Hepatocyte (in vitro differentiated cells): ENCODE measurements at regions not wholly inside any gene's neighbourhood (a gene's known extent, or its start where the extent isn't known, plus 50 kb on each side); places are given as distances from the start of the nearest gene placed in this dataset.

Experiments used
- DNase-seq: peaks from one replicate; pipeline ENCODE4 v3.0.0-alpha.2; 2016; ENCODE audit warnings: low spot score
- H2AFZ ChIP-seq: fragments of 200-600 bp; sonication (generic); 2 replicates; pipeline ENCODE4 v1.6.0; 2016; ENCODE audit warnings: antibody characterized with exemption, mild to moderate bottlenecking
- H3K27ac ChIP-seq: fragments of 200-600 bp; sonication (generic); 2 replicates; pipeline ENCODE4 v1.5.1; 2016; ENCODE audit warnings: mild to moderate bottlenecking
- H3K27me3 ChIP-seq: fragments of 200-600 bp; sonication (generic); 2 replicates; pipeline ENCODE4 v1.6.1; 2016
- H3K36me3 ChIP-seq: fragments of 200-600 bp; sonication (generic); replicated peaks from 2 replicates; pipeline ENCODE4 v1.5.1; 2016; ENCODE audit warnings: low read depth; ENCODE audit not compliant: insufficient read depth
- H3K4me1 ChIP-seq: fragments of 200-600 bp; sonication (generic); 2 replicates; pipeline ENCODE4 v1.5.1; 2016; ENCODE audit warnings: mild to moderate bottlenecking, moderate library complexity; ENCODE audit not compliant: insufficient read depth
- H3K4me2 ChIP-seq: fragments of 200-600 bp; sonication (generic); 2 replicates; pipeline ENCODE4 v1.6.0; 2016
- H3K4me3 ChIP-seq: fragments of 200-600 bp; sonication (generic); 2 replicates; pipeline ENCODE4 v1.5.1; 2016; ENCODE audit warnings: mild to moderate bottlenecking
- H3K79me2 ChIP-seq: fragments of 200-600 bp; sonication (generic); 2 replicates; pipeline ENCODE4 v1.6.0; 2017; ENCODE audit warnings: mild to moderate bottlenecking
- H3K9me2 ChIP-seq: fragments of 200-600 bp; sonication (generic); replicated peaks from 2 replicates; pipeline ENCODE4 v1.6.0; 2017; ENCODE audit warnings: mild to moderate bottlenecking; ENCODE audit not compliant: insufficient read depth
- H3K9me3 ChIP-seq: fragments of 200-600 bp; sonication (generic); 2 replicates; pipeline ENCODE4 v1.5.1; 2016; ENCODE audit warnings: low read depth, mild to moderate bottlenecking
- H4K20me1 ChIP-seq: fragments of 200-600 bp; sonication (generic); 2 replicates; pipeline ENCODE4 v1.6.0; 2016; ENCODE audit warnings: mild to moderate bottlenecking; ENCODE audit not compliant: insufficient read depth, poor library complexity, severe bottlenecking
- CTCF ChIP-seq: fragments of 200-600 bp; sonication (generic); IDR thresholded peaks from 2 replicates; pipeline ENCODE4 v1.5.1; 2016; ENCODE audit warnings: antibody characterized with exemption, mild to moderate bottlenecking; ENCODE audit not compliant: poor library complexity
- EZH2 ChIP-seq: fragments of 200-600 bp; sonication (generic); IDR thresholded peaks from 2 replicates; pipeline ENCODE4 v1.6.1; 2016; ENCODE audit warnings: antibody characterized with exemption, mild to moderate bottlenecking, borderline replicate concordance
- EZH2phosphoT487 ChIP-seq: fragments of 200-600 bp; sonication (generic); IDR thresholded peaks from one replicate; pipeline ENCODE4 v1.6.1; 2018; ENCODE audit warnings: antibody characterized with exemption, mild to moderate bottlenecking, low read depth, moderate library complexity; ENCODE audit not compliant: unreplicated experiment, severe bottlenecking
- WGBS: methylation state at CpG from one replicate; pipeline ENCODE4 v1.1.6; 2016; ENCODE audit warnings: low lambda C conversion rate; ENCODE audit errors: missing lambda C conversion rate; 5-methylcytosine and 5-hydroxymethylcytosine counted together

DNA sequence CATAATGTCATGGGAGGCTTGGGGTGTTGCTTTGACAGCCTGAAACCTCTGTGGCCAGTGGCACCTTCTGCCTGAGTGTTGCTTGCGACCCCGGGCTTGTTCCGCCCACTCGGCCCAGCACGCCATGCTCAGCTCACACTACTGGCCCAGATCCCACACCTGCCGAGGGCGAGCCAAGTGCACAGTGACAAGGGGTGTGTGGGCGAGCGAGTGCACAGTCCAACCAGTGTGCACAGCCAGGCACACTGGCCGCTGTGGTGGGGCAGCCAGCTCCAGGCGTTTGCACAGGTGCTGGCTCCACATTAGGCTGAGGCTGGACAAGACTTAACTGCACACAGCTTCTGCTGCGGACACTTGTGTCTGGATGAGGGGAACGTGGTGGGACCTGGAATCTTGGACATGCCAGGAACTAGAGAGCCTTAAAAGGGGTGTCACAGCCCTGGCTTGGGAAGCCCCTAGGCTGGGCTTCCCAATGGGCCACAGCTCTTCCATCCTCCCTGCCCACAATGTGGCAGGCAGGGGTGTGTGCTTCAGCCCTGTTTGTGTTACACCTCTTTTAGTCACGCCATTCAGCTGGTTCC, 609.2 kb upstream of the FOXG1 start:
- H3K4me3 ChIP-seq: no peak overlapping the region
- no peaks in the 10 kb centered on the region for H4K20me1 ChIP-seq
- H3K79me2 ChIP-seq: no peaks in the 10 kb centered on the region
- no peak for TF ChIP-seq EZH2
- TF ChIP-seq CTCF: no peak
- no peak for TF ChIP-seq EZH2phosphoT487
- H3K27ac ChIP-seq: no peak overlapping the region
- H3K36me3 ChIP-seq: no peaks in the 10 kb centered on the region
- H3K27me3 ChIP-seq: no peaks in the 10 kb centered on the region
- no peak overlapping the region for H3K4me2 ChIP-seq
- H3K9me2 ChIP-seq: no peaks in the 10 kb centered on the region
- H3K4me1 ChIP-seq: no peaks in the 10 kb centered on the region
- no peak overlapping the region for H2AFZ ChIP-seq
- DNase-seq: no peak
- 86% methylated on average over 14 of the region's 14 CpGs for whole genome bisulfite sequencing
- no peaks in the 10 kb centered on the region for H3K9me3 ChIP-seq

- no peaks in the 10 kb centered on the region for H3K27me3 ChIP-seq
- H3K79me2 ChIP-seq: no peaks in the 10 kb centered on the region
- H3K4me2 ChIP-seq: no peak overlapping the region
- no peak for DNase-seq
- no peak overlapping the region for H2AFZ ChIP-seq
- H4K20me1 ChIP-seq: no peaks in the 10 kb centered on the region
- no peak overlapping the region for H3K4me3 ChIP-seq
- H3K36me3 ChIP-seq: no peaks in the 10 kb centered on the region
- H3K9me2 ChIP-seq: no peaks in the 10 kb centered on the region
- TF ChIP-seq CTCF (no peak), EZH2phosphoT487 (no peak), EZH2 (no peak)
- no peak overlapping the region for H3K27ac ChIP-seq
- 94% methylated on average over 26 of the region's 26 CpGs for WGBS
- no peaks in the 10 kb centered on the region for H3K4me1 ChIP-seq
- no peaks in the 10 kb centered on the region for H3K9me3 ChIP-seq
Measured at GRCh38 chr14:28157887-28158791, 608.4 kb upstream of the FOXG1 start.

- no peaks in the 10 kb centered on the region for H3K27me3 ChIP-seq
- H3K36me3 ChIP-seq: no peaks in the 10 kb centered on the region
- no peaks in the 10 kb centered on the region for H3K9me2 ChIP-seq
- no peak overlapping the region for H3K27ac ChIP-seq
- TF ChIP-seq EZH2 (no peak), CTCF (no peak), EZH2phosphoT487 (no peak)
- no peaks in the 10 kb centered on the region for H3K79me2 ChIP-seq
- DNase-seq: no peak
- WGBS: 90% methylated on average over 2 of the region's 2 CpGs
- no peak overlapping the region for H2AFZ ChIP-seq
- no peak overlapping the region for H3K4me2 ChIP-seq
- no peak overlapping the region for H3K4me3 ChIP-seq
- H3K9me3 ChIP-seq: no peaks in the 10 kb centered on the region
- no peaks in the 10 kb centered on the region for H3K4me1 ChIP-seq
- H4K20me1 ChIP-seq: no peaks in the 10 kb centered on the region
Measured at GRCh38 chr14:28161040-28161439, 605.5 kb upstream of the FOXG1 start.
